ENCODE measurements at regions not wholly inside any gene's neighbourhood (a gene's known extent, or its start where the extent isn't known, plus 50 kb on each side); places are given as distances from the start of the nearest gene placed in this dataset.
A peak's percentile ranks its signal among the peaks of the same experiment; 100 is the strongest.

GRCh38 chr5:108642170-108642906 lies 105.4 kb upstream of the FER start:
- H3K79me2 ChIP-seq (ENCODE audit: control insufficient read depth, insufficient read depth, low read length) = no peaks in the 10 kb centered on the region
- BruUV-seq (replicated peaks) = no TSS peak
- WGBS (ENCODE audit: insufficient coverage, insufficient replicate concordance, low lambda C conversion rate, missing lambda C conversion rate) = 0% methylated on average over 4 of the region's 4 CpGs
- in situ Hi-C loops (cut with MboI) = loop anchor here (10.0 to 25.0 kb wide), 2 partner anchors 820 to 1042 kb away; partner anchors contain the start of gene MAN2A1
- POLR2A ChIA-PET = no interaction called here
- SMC1A ChIA-PET (ENCODE audit: uncharacterized antibody, unreplicated experiment) = interaction anchor here (0.8 to 1.7 kb wide), 9 partner anchors 13 to 839 kb away, joined by 3 to 8 read pairs (median 3); no protein-coding TSS in a partner anchor
- no peaks in the 10 kb centered on the region for H3K27me3 ChIP-seq (replicated peaks in 1 of 2; ENCODE audit: control insufficient read depth in 2 of 2, insufficient read depth in 2 of 2, low read length in 1 of 2)
- DNase-seq (ENCODE audit: low read depth, low spot score) (peak; percentile 68), FAIRE-seq (peak; percentile 77), ATAC-seq (peak; percentile 100)
- H3K27ac ChIP-seq (ENCODE audit: control insufficient read depth, insufficient read depth) = no peak overlapping the region
- H3K9ac ChIP-seq (ENCODE audit: control insufficient read depth, insufficient read depth, low read length) = peak overlapping the region; percentile 25; the same call in 1 of the 2 replicates
- H4K20me1 ChIP-seq (ENCODE audit: control insufficient read depth, insufficient read depth) = no peaks in the 10 kb centered on the region
- H2AFZ ChIP-seq (ENCODE audit: control insufficient read depth, low read depth, low read length) = peak overlapping the region; percentile 98
- no peak overlapping the region for H3K4me3 ChIP-seq
- intact Hi-C loops (cut with micrococcal nuclease; ENCODE audit: unreplicated experiment) = loop anchor here (1.0 to 5.0 kb wide), 7 partner anchors 120 to 1046 kb away; partner anchors contain the start of gene MAN2A1
- peaks cover 3% of the 10 kb centered on the region; the same call in 2 of the 3 replicates for H3K9me3 ChIP-seq (replicated peaks; ENCODE audit: control insufficient read depth, insufficient read depth, low read length)
- H3K4me1 ChIP-seq (ENCODE audit: control insufficient read depth, insufficient read depth, low read length) = no peaks in the 10 kb centered on the region
- CTCF ChIA-PET = interaction anchor here (0.5 to 2.6 kb wide), 41 partner anchors 8 to 1053 kb away, joined by 3 to 15 read pairs (median 3); no protein-coding TSS in a partner anchor
- RAD21 ChIA-PET (ENCODE audit: unreplicated experiment) = interaction anchor here (0.7 to 3.2 kb wide), 11 partner anchors 8 to 1053 kb away, joined by 3 to 9 read pairs (median 4); no protein-coding TSS in a partner anchor
- H3K4me2 ChIP-seq (ENCODE audit: control insufficient read depth, insufficient read depth) = peak overlapping the region; percentile 33
- H3K36me3 ChIP-seq (ENCODE audit: control insufficient read depth in 2 of 2, insufficient read depth in 2 of 2, low read length in 1 of 2) = no peaks in the 10 kb centered on the region
- TF ChIP-seq ZNF274 (IDR thresholded peaks at IDR 0.05; ENCODE audit: insufficient read depth, insufficient read length) = no peak
- peak; percentile 35; the same call in 1 of the 2 replicates for TF ChIP-seq CREM (IDR thresholded peaks at IDR 0.05; ENCODE audit: low read depth)
- TF ChIP-seq IRF3 (IDR thresholded peaks at IDR 0.05) = 0 out of 2 replicates have a peak, but pooled peaks have one; percentile 53
- TF ChIP-seq SMC3 (IDR thresholded peaks at IDR 0.05; ENCODE audit: borderline replicate concordance, low read length) = peak; percentile 82
- TF ChIP-seq RB1 (IDR thresholded peaks at IDR 0.05; ENCODE audit: borderline replicate concordance) = 0 out of 2 replicates have a peak, but pooled peaks have one; percentile 29
- TF ChIP-seq RELA (IDR thresholded peaks at IDR 0.05; ENCODE audit: borderline replicate concordance, partially characterized antibody) = peak; percentile 40
- 0 out of 2 replicates have a peak, but pooled peaks have one; percentile 36 for TF ChIP-seq HDGF (IDR thresholded peaks at IDR 0.05)
- TF ChIP-seq YY1 (IDR thresholded peaks at IDR 0.05; ENCODE audit: low read depth, low read length) = peak; percentile 80; the same call in 1 of the 2 replicates
- TF ChIP-seq PML (IDR thresholded peaks at IDR 0.05; ENCODE audit: low read length) = no peak
- TF ChIP-seq WRNIP1 (IDR thresholded peaks at IDR 0.05; ENCODE audit: borderline replicate concordance, low read depth, low read length) = peak; percentile 96
- TF ChIP-seq MTA2 (IDR thresholded peaks at IDR 0.05; ENCODE audit: low read depth) = no peak
- no peak for TF ChIP-seq EED (IDR thresholded peaks at IDR 0.05; ENCODE audit: low read depth)
- TF ChIP-seq GATAD2B (conservative IDR thresholded peaks at IDR 0.05; ENCODE audit: low read depth) = no peak
- 0 out of 2 replicates have a peak, but pooled peaks have one; percentile 14 for TF ChIP-seq RELB (IDR thresholded peaks at IDR 0.05; ENCODE audit: low read depth)
- TF ChIP-seq MTA3 (IDR thresholded peaks at IDR 0.05; ENCODE audit: borderline replicate concordance, low read length) = no peak
- no peak for TF ChIP-seq SPI1 (IDR thresholded peaks at IDR 0.05; ENCODE audit: borderline replicate concordance, insufficient read depth, low read depth, low read length)
- no peak for TF ChIP-seq ZBTB33 (IDR thresholded peaks at IDR 0.05)
- 0 out of 3 replicates have a peak, but pooled peaks have one; percentile 53 for TF ChIP-seq POU2F2 (IDR thresholded peaks at IDR 0.05; ENCODE audit: borderline replicate concordance, low read depth, low read length)
- TF ChIP-seq SREBF2 (IDR thresholded peaks at IDR 0.05; ENCODE audit: low read length) = no peak
- TF ChIP-seq MEF2A (IDR thresholded peaks at IDR 0.05; ENCODE audit: insufficient read depth, low read depth, low read length) = 0 out of 2 replicates have a peak, but pooled peaks have one; percentile 47
- TF ChIP-seq LARP7 (IDR thresholded peaks at IDR 0.05) = no peak

Data from GM12878 (cell line).